ENCODE measurements at regions not wholly inside any gene's neighbourhood (a gene's known extent, or its start where the extent isn't known, plus 50 kb on each side); places are given as distances from the start of the nearest gene placed in this dataset.

GRCh38 chr10:83848677-83849076, 290.6 kb upstream of the GHITM start:
- Histone ChIP-seq H3K27ac (ENCODE audit: insufficient read depth, low read depth, low read length) (no peak overlapping the region), H3K9me1 (replicated peaks; ENCODE audit: control insufficient read depth, extremely low read depth, insufficient read depth, low read length) (no peaks in the 10 kb centered on the region), H4K20me1 (replicated peaks; ENCODE audit: control insufficient read depth, extremely low read depth, insufficient read depth, low read length) (no peaks in the 10 kb centered on the region), H3K79me2 (ENCODE audit: control insufficient read depth, insufficient read depth, low read length) (no peaks in the 10 kb centered on the region), H3K27me3 (ENCODE audit: control insufficient read depth in 2 of 2, insufficient read depth in 2 of 2, low read length in 2 of 2) (no peaks in the 10 kb centered on the region), H3K4me3 (replicated peaks in 1 of 3; ENCODE audit: insufficient read depth in 1 of 3, low read depth in 1 of 3, low read length in 3 of 3) (no peak overlapping the region), H2AFZ (ENCODE audit: low read depth, low read length) (no peak overlapping the region), H3K9me3 (replicated peaks; ENCODE audit: control insufficient read depth, insufficient read depth, low read length) (no peaks in the 10 kb centered on the region), H3K4me1 (ENCODE audit: control insufficient read depth, extremely low read depth, insufficient read depth, low read length) (no peaks in the 10 kb centered on the region), H3K9ac (replicated peaks; ENCODE audit: extremely low read depth, insufficient read depth, low read length) (no peak overlapping the region), H3K4me2 (ENCODE audit: insufficient read depth, low read length) (no peak overlapping the region), H3K36me3 (ENCODE audit: control insufficient read depth in 2 of 2, extremely low read depth in 1 of 2, insufficient read depth in 2 of 2, low read length in 2 of 2) (no peaks in the 10 kb centered on the region)
- DNase-seq (ENCODE audit: low read depth, low spot score) (no peak), FAIRE-seq (no peak)
- POLR2A ChIA-PET = no interaction called here
- intact Hi-C loops (cut with micrococcal nuclease) (no loop called here), dilution Hi-C loops (cut with MboI; ENCODE audit: extremely low pct_ligation_motif_present, low sequenced_read_pairs) (no loop called here)
- CTCF ChIA-PET = no interaction called here
- TF ChIP-seq MAX (IDR thresholded peaks at IDR 0.05; ENCODE audit: insufficient read depth, insufficient read length) = no peak
- BruUV-seq (replicated peaks) = no TSS peak

- CTCF ChIA-PET = no interaction called here
- Histone ChIP-seq H3K79me2 (ENCODE audit: control insufficient read depth, insufficient read depth, low read length) (no peaks in the 10 kb centered on the region), H3K27me3 (ENCODE audit: control insufficient read depth in 2 of 2, insufficient read depth in 2 of 2, low read length in 2 of 2) (no peaks in the 10 kb centered on the region), H3K9ac (replicated peaks; ENCODE audit: extremely low read depth, insufficient read depth, low read length) (no peak overlapping the region), H3K9me3 (replicated peaks; ENCODE audit: control insufficient read depth, insufficient read depth, low read length) (no peaks in the 10 kb centered on the region), H3K27ac (ENCODE audit: insufficient read depth, low read depth, low read length) (no peak overlapping the region), H3K4me3 (replicated peaks in 1 of 3; ENCODE audit: insufficient read depth in 1 of 3, low read depth in 1 of 3, low read length in 3 of 3) (no peak overlapping the region), H2AFZ (ENCODE audit: low read depth, low read length) (no peak overlapping the region), H3K4me2 (ENCODE audit: insufficient read depth, low read length) (no peak overlapping the region), H4K20me1 (replicated peaks; ENCODE audit: control insufficient read depth, extremely low read depth, insufficient read depth, low read length) (no peaks in the 10 kb centered on the region), H3K9me1 (replicated peaks; ENCODE audit: control insufficient read depth, extremely low read depth, insufficient read depth, low read length) (no peaks in the 10 kb centered on the region), H3K36me3 (ENCODE audit: control insufficient read depth in 2 of 2, extremely low read depth in 1 of 2, insufficient read depth in 2 of 2, low read length in 2 of 2) (no peaks in the 10 kb centered on the region), H3K4me1 (ENCODE audit: control insufficient read depth, extremely low read depth, insufficient read depth, low read length) (no peaks in the 10 kb centered on the region)
- no peak for DNase-seq (ENCODE audit: low read depth, low spot score)
- POLR2A ChIA-PET = no interaction called here
- no peak for FAIRE-seq
- TF ChIP-seq MAX (IDR thresholded peaks at IDR 0.05; ENCODE audit: insufficient read depth, insufficient read length) (no peak), POLR2A (IDR thresholded peaks at IDR 0.05; ENCODE audit: low read depth, low read length) (no peak), EZH2 (IDR thresholded peaks at IDR 0.05; ENCODE audit: borderline replicate concordance, low read depth, low read length, severe bottlenecking) (no peak), POLR2AphosphoS5 (IDR thresholded peaks at IDR 0.05; ENCODE audit: insufficient read depth, low read depth, low read length) (no peak), MYC (IDR thresholded peaks at IDR 0.05; ENCODE audit: low read depth, low read length) (no peak), FOS (IDR thresholded peaks at IDR 0.05; ENCODE audit: borderline replicate concordance, insufficient read depth, low read length) (no peak), CTCF (IDR thresholded peaks at IDR 0.05; ENCODE audit: extremely low read depth in 1 of 2, insufficient read depth in 1 of 2, low read depth in 1 of 2, low read length in 2 of 2) (no peak), GATA2 (IDR thresholded peaks at IDR 0.05; ENCODE audit: insufficient read depth, insufficient read length, low read depth, low read length) (no peak), JUN (IDR thresholded peaks at IDR 0.05; ENCODE audit: borderline replicate concordance, insufficient read depth, insufficient read length, low read depth) (no peak)
- intact Hi-C loops (cut with micrococcal nuclease) = no loop called here
- dilution Hi-C loops (cut with MboI; ENCODE audit: extremely low pct_ligation_motif_present, low sequenced_read_pairs) = no loop called here
- no TSS peak for BruUV-seq (replicated peaks)
These were observed 290.2 kb upstream of the GHITM start for GRCh38 chr10:83849150-83849549.

All from endothelial cell of umbilical vein (primary cell).